ENCODE measurements at regions not wholly inside any gene's neighbourhood (a gene's known extent, or its start where the extent isn't known, plus 50 kb on each side); places are given as distances from the start of the nearest gene placed in this dataset.

GRCh38 chr6:155519176-155519738, 63.6 kb upstream of the NOX3 start:
- TF ChIP-seq POLR2A (IDR thresholded peaks at IDR 0.05) = no peak
- TF ChIP-seq CTCF (IDR thresholded peaks at IDR 0.05) = no peak

All from breast epithelium (tissue), 3 donors.